K562 (cell line): ENCODE measurements at regions not wholly inside any gene's neighbourhood (a gene's known extent, or its start where the extent isn't known, plus 50 kb on each side); places are given as distances from the start of the nearest gene placed in this dataset.
A peak's percentile ranks its signal among the peaks of the same experiment; 100 is the strongest.
"Not testable (repeated sequence)": the region's sequence is repeated elsewhere in the genome, so short reads cannot be mapped to it uniquely, and the experiment has no call there.

Experiments used
- ATAC-seq: fragments of 200-7000 bp; cut with Tn5 transposase; 3 replicates; pipeline ENCODE4 v1.9.1; 2020; ENCODE audit warnings: moderate library complexity
- BruUV-seq: library from RNA; stranded (reverse); fragments of 400-500 nt; replicated peaks from 2 replicates; lab custom pipeline; 2021; lab: Mats Ljungman, UMichigan
- CTCF ChIA-PET: fragments of 300-600 bp; formaldehyde crosslinking; extraction: SDS; loops from one replicate; lab custom pipeline; 2021; ENCODE audit warnings: low intra/inter-chr PET ratio; lab: Yijun Ruan, JAX
- POLR2A ChIA-PET: fragments of 300-600, 350-650 bp; sonication (Branson Sonifier 250); formaldehyde crosslinking; extraction: SDS; loops from one replicate; lab custom pipeline; 2021; ENCODE audit warnings: antibody characterized with exemption, inconsistent platforms; lab: Yijun Ruan, JAX
- DNase-seq, 4 experiments: peaks; one replicate each; pipeline versions ENCODE4 v3.0.0 to v3.0.0-alpha.2; 2011 to 2018; ENCODE audit warnings: low spot score in 3 of 4, mixed read lengths in 3 of 4; ENCODE audit errors: extremely low read depth in 1 of 4
- FAIRE-seq: peaks from 2 replicates; lab custom pipeline; 2011; peaks lifted over from hg19 to GRCh38; lab: Jason Lieb, UNC
- H2AFZ ChIP-seq: 2 replicates; pipeline ENCODE4 v1.6.0; 2011; ENCODE audit warnings: low read depth, low read length, control low read depth, inconsistent platforms
- H3K27ac ChIP-seq: fragments of 200-600 bp; 3 replicates; pipeline ENCODE4 v1.8.0; 2011; ENCODE audit warnings: low read depth, mild to moderate bottlenecking, control low read depth, inconsistent platforms, low read length, moderate library complexity, mixed read lengths; ENCODE audit errors: extremely low read depth
- H3K27me3 ChIP-seq, 2 experiments: fragments of 300-600 bp in 1 of 2; 2 replicates in 1 of 2; 3 replicates in 1 of 2; pipeline versions ENCODE4 v1.6.0 to v1.8.0; 2011; ENCODE audit warnings: inconsistent platforms in 2 of 2, low read length in 2 of 2, mild to moderate bottlenecking in 1 of 2, mixed read lengths in 1 of 2, moderate library complexity in 1 of 2; ENCODE audit not compliant: control insufficient read depth in 2 of 2, insufficient read depth in 2 of 2
- H3K36me3 ChIP-seq: fragments of 300-600 bp; 3 replicates; pipeline ENCODE4 v1.8.0; 2011; ENCODE audit warnings: mild to moderate bottlenecking, low read length, inconsistent platforms; ENCODE audit not compliant: control insufficient read depth, insufficient read depth
- H3K4me1 ChIP-seq, 2 experiments: fragments of 200-600 bp in 1 of 2; replicated peaks in 1 of 2; 2 replicates in 1 of 2; 3 replicates in 1 of 2; pipeline versions ENCODE4 v1.5.1 to v1.8.0; 2011; ENCODE audit warnings: inconsistent platforms in 2 of 2, low read length in 2 of 2, mild to moderate bottlenecking in 1 of 2, mixed read lengths in 1 of 2, moderate library complexity in 1 of 2; ENCODE audit not compliant: control insufficient read depth in 2 of 2, insufficient read depth in 2 of 2
- H3K4me2 ChIP-seq: 2 replicates; pipeline ENCODE4 v1.6.1; 2011; ENCODE audit warnings: low read length, control low read depth, inconsistent platforms, mixed read lengths; ENCODE audit not compliant: insufficient read depth
- H3K4me3 ChIP-seq: fragments of 200-600 bp; sonication (generic), shearing (Covaris generic); 2 replicates; pipeline ENCODE4 v1.5.1; 2016; ENCODE audit warnings: control low read depth, inconsistent platforms
- H3K79me2 ChIP-seq: fragments of 200-600 bp; 3 replicates; pipeline ENCODE4 v1.8.0; 2011; ENCODE audit warnings: low read length, inconsistent platforms; ENCODE audit not compliant: control insufficient read depth, insufficient read depth
- H3K9ac ChIP-seq, 2 experiments: 2 replicates each; pipeline versions ENCODE4 v1.6.0 to v1.6.1; 2011; ENCODE audit warnings: low read depth in 2 of 2, low read length in 2 of 2, control low read depth in 1 of 2, inconsistent platforms in 1 of 2, mild to moderate bottlenecking in 1 of 2, mixed read lengths in 1 of 2; ENCODE audit not compliant: insufficient read depth in 1 of 2
- H3K9me1 ChIP-seq: one replicate; pipeline ENCODE4 v1.6.0; 2011; ENCODE audit warnings: inconsistent platforms, mild to moderate bottlenecking, low read length, moderate library complexity; ENCODE audit not compliant: control insufficient read depth, insufficient read depth
- H3K9me3 ChIP-seq: replicated peaks from 2 replicates; pipeline ENCODE4 v1.5.1; 2011; ENCODE audit warnings: low read depth, low read length, inconsistent platforms; ENCODE audit not compliant: control insufficient read depth, insufficient read depth
- H4K20me1 ChIP-seq: replicated peaks from 2 replicates; pipeline ENCODE4 v1.6.1; 2011; ENCODE audit warnings: low read length, inconsistent platforms, mixed read lengths; ENCODE audit not compliant: control insufficient read depth, insufficient read depth
- CEBPG ChIP-seq, 3 experiments: fragments of 200-800 bp in 1 of 3; sonication (Bioruptor generic) in 1 of 3; sonication (generic) in 1 of 3; formaldehyde crosslinking in 1 of 3; IDR thresholded peaks in 2 of 3; conservative IDR thresholded peaks in 1 of 3; 2 replicates each; pipeline versions ENCODE4 v1.6.1 to v1.8.0; 2016 to 2022; ENCODE audit warnings: missing compliant biosample characterization in 2 of 3, missing genetic modification characterization in 2 of 3, mild to moderate bottlenecking in 1 of 3, missing genetic modification reagents in 1 of 3
- E2F3 ChIP-seq: fragments of 250-450 bp; sonication (Bioruptor Pico); IDR thresholded peaks from 2 replicates; pipeline ENCODE4 v1.4.0; 2020; ENCODE audit warnings: mild to moderate bottlenecking
- RAD21 ChIP-seq, 2 experiments: fragments of 250-450 bp in 1 of 2; fragments of 450-650 bp in 1 of 2; sonication (Bioruptor Pico) in 1 of 2; formaldehyde crosslinking in 1 of 2; IDR thresholded peaks in 1 of 2; conservative IDR thresholded peaks in 1 of 2; 2 replicates each; pipeline versions ENCODE4 v1.4.0 to v1.8.0; 2020 to 2022; ENCODE audit warnings: mild to moderate bottlenecking in 2 of 2, moderate library complexity in 1 of 2
- TAF15 ChIP-seq: fragments of 200-400 bp; formaldehyde crosslinking; IDR thresholded peaks from 2 replicates; pipeline ENCODE4 v1.6.1; 2017; ENCODE audit warnings: mild to moderate bottlenecking, low read depth, low read length, moderate library complexity
- WGBS: fragments of 100-300 bp; shearing (Covaris generic); methylation state at CpG from one replicate; pipeline ENCODE4 v1.1.6; 2016; ENCODE audit warnings: low coverage, mixed read lengths; ENCODE audit not compliant: insufficient coverage; ENCODE audit errors: missing lambda C conversion rate; 5-methylcytosine and 5-hydroxymethylcytosine counted together
- in situ Hi-C: fragments of 300-500 bp; cut with MboI; formaldehyde crosslinking; loops from 4 replicates; pipeline ENCODE4 v1.15.0; 2018; ENCODE audit warnings: inconsistent platforms, mixed read lengths
- intact Hi-C: fragments of 100-400 bp; cut with micrococcal nuclease; formaldehyde crosslinking; loops from 2 replicates; pipeline ENCODE4 v1.14.2; 2022
- TF ChIP-seq, protein P1 (sequence below), 3 experiments: IDR thresholded peaks in 2 of 3; conservative IDR thresholded peaks in 1 of 3; 2 replicates each; pipeline ENCODE4 v1.5.1; 2011 to 2012; ENCODE audit warnings: low read length in 3 of 3, mild to moderate bottlenecking in 3 of 3, control low read depth in 2 of 3, improper control_type of control experiment in 1 of 3, inconsistent platforms in 1 of 3, low read depth in 1 of 3, mixed read lengths in 1 of 3, moderate library complexity in 1 of 3; ENCODE audit not compliant: insufficient read depth in 2 of 3

DNA sequence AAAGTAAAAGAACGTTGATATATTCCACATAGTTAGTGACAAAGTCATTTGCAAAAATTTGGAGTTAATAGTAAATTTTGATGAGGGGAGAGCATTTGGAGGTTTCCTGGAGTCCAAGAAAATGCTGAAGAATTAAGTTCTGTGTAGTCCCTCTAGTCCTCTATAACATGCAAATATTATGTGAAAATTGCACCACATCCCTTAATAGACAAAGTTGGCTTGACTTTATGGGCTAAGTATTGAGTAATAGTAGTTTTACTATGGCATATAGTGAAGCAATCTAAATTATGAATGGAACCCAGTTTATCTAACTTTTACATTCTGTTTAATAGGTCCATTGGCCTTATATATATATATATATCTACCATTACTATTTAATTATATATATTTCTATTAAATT is 66.4 kb upstream of the DCN start:
- in situ Hi-C loops, result no loop called here
- no peak overlapping the region for H3K4me2 ChIP-seq
- H3K27ac ChIP-seq, result no peak overlapping the region
- no peak overlapping the region for H2AFZ ChIP-seq
- TF ChIP-seq E2F3 (CRISPR knock-in tag), result no peak
- TF ChIP-seq TAF15, result no peak
- TF ChIP-seq CEBPG (CRISPR knock-in tag; IDR thresholded peaks at IDR 0.05), result no peak
- TF ChIP-seq CEBPG (tag; conservative IDR thresholded peaks at IDR 0.05 in 1 of 2, IDR thresholded peaks at IDR 0.05 in 1 of 2), result 0 out of 4 replicates have a peak, but pooled peaks of 1 of the 2 experiments have one; percentile 27
- no peaks in the 10 kb centered on the region for H3K9me3 ChIP-seq
- DNase-seq (no peak), ATAC-seq (no peak), FAIRE-seq (no peak)
- H3K4me3 ChIP-seq, result no peak overlapping the region
- BruUV-seq, result no TSS peak
- 0% methylated on average over 1 of the region's 1 CpG for WGBS
- POLR2A ChIA-PET, result interaction anchor here (0.6 to 0.7 kb wide), 2 partner anchors 12 to 56 kb away, joined by 3 read pairs; no protein-coding TSS in a partner anchor
- no peak overlapping the region for H3K9ac ChIP-seq
- no peaks in the 10 kb centered on the region for H3K4me1 ChIP-seq
- H4K20me1 ChIP-seq, result no peaks in the 10 kb centered on the region
- no peaks in the 10 kb centered on the region for H3K79me2 ChIP-seq
- H3K9me1 ChIP-seq, result no peaks in the 10 kb centered on the region
- intact Hi-C loops, result no loop called here
- H3K36me3 ChIP-seq, result no peaks in the 10 kb centered on the region
- CTCF ChIA-PET, result no interaction called here
- no peaks in the 10 kb centered on the region for H3K27me3 ChIP-seq

DNA sequence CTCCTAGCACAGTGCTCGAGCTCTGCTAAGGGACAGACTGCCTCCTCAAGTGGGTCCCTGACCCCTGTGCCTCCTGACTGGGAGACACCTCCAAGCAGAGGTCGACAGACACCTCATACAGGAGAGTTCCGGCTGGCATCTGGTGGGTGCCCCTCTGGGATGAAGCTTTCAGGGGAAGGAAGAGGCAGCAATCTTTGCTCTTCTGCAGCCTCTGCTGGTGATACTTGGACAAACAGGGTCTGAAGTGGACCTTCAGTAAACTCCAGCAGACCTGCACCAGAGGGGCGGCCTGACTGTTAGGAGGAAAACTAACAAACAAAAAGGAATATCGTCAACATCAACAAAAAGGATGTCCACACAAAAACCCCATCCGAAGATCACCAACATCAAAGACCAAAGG is 60.6 kb upstream of the DCN start:
- POLR2A ChIA-PET, result interaction anchor here (0.9 kb wide), 1 partner anchor 11 kb away, joined by 3 read pairs; no protein-coding TSS in a partner anchor
- H3K9me1 ChIP-seq, H3K4me1 ChIP-seq, H3K79me2 ChIP-seq, H3K4me3 ChIP-seq: not testable (repeated sequence)
- TF ChIP-seq, protein P1, sequence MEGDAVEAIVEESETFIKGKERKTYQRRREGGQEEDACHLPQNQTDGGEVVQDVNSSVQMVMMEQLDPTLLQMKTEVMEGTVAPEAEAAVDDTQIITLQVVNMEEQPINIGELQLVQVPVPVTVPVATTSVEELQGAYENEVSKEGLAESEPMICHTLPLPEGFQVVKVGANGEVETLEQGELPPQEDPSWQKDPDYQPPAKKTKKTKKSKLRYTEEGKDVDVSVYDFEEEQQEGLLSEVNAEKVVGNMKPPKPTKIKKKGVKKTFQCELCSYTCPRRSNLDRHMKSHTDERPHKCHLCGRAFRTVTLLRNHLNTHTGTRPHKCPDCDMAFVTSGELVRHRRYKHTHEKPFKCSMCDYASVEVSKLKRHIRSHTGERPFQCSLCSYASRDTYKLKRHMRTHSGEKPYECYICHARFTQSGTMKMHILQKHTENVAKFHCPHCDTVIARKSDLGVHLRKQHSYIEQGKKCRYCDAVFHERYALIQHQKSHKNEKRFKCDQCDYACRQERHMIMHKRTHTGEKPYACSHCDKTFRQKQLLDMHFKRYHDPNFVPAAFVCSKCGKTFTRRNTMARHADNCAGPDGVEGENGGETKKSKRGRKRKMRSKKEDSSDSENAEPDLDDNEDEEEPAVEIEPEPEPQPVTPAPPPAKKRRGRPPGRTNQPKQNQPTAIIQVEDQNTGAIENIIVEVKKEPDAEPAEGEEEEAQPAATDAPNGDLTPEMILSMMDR (IDR thresholded peaks at IDR 0.05 in 2 of 3, conservative IDR thresholded peaks at IDR 0.05 in 1 of 3; ENCODE audit: insufficient read depth in 2 of 3, low read depth in 1 of 3, low read length in 3 of 3), result peak in 1 of 3 experiments; percentile 32; a peak in 4 of 6 replicates
- TF ChIP-seq RAD21 (CRISPR knock-in tag; conservative IDR thresholded peaks at IDR 0.05 in 1 of 2, IDR thresholded peaks at IDR 0.05 in 1 of 2), result peak in 1 of 2 experiments; percentile 43; a peak in 1 of 4 replicates
- TF ChIP-seq, all 486 proteins: peak for 2; not testable (repeated sequence) for 484
- H3K4me2 ChIP-seq, result peak overlapping the region; percentile 22; the same call in 1 of the 2 replicates
- H2AFZ ChIP-seq, H4K20me1 ChIP-seq, H3K27ac ChIP-seq, H3K9me3 ChIP-seq, CTCF ChIA-PET, in situ Hi-C loops, H3K9ac ChIP-seq, ATAC-seq, FAIRE-seq, intact Hi-C loops, H3K27me3 ChIP-seq, BruUV-seq, H3K36me3 ChIP-seq: not testable (repeated sequence)
- peak in 1 of 4 experiments; percentile 22 for DNase-seq
- WGBS, result 1% methylated on average over 6 of the region's 6 CpGs
